Right lobe of liver (tissue), 4 donors: ENCODE measurements at regions not wholly inside any gene's neighbourhood (a gene's known extent, or its start where the extent isn't known, plus 50 kb on each side); places are given as distances from the start of the nearest gene placed in this dataset.

ENCODE experiments used
- CTCF ChIP-seq, 4 donors: fragments of 200-600 bp in 3 of 4; fragments of 450-650 bp in 1 of 4; IDR thresholded peaks; one replicate each; pipeline versions ENCODE4 v1.5.1 to v1.8.0; 2016 to 2022; ENCODE audit warnings: antibody characterized with exemption in 4 of 4, mild to moderate bottlenecking in 2 of 4
- POLR2A ChIP-seq: fragments of 450-650 bp; IDR thresholded peaks from one replicate; pipeline ENCODE4 v1.6.1; 2017; ENCODE audit warnings: antibody characterized with exemption, mild to moderate bottlenecking
- donor health status: DM: no; HTN: no; CAD: no.
- donor health status: DM: no; HTN: no; CAD: no.
- donor health status: DM: no; HTN: yes; CAD: no.

GRCh38 chr4:71669291-71669690 lies 114.6 kb downstream of the GC start:
- TF ChIP-seq POLR2A (no peak), CTCF (IDR thresholded peaks at IDR 0.05) (no peak)
